SK-N-SH (cell line): ENCODE measurements at regions not wholly inside any gene's neighbourhood (a gene's known extent, or its start where the extent isn't known, plus 50 kb on each side); places are given as distances from the start of the nearest gene placed in this dataset.
"Not testable (repeated sequence)": the region's sequence is repeated elsewhere in the genome, so short reads cannot be mapped to it uniquely, and the experiment has no call there.

Experiments
- CTCF ChIA-PET: fragments of 300-600, 350-600 bp; formaldehyde crosslinking; extraction: SDS; loops from one replicate; lab custom pipeline; 2021; lab: Yijun Ruan, JAX
- POLR2A ChIA-PET: fragments of 350-600 bp; sonication (Branson Sonifier 250); formaldehyde crosslinking; extraction: SDS; loops from one replicate; lab custom pipeline; 2020; ENCODE audit warnings: antibody characterized with exemption, inconsistent platforms; lab: Yijun Ruan, JAX
- DNase-seq: peaks from one replicate; pipeline ENCODE4 v3.0.0; 2012
- H2AFZ ChIP-seq: fragments of 200-600 bp; sonication (generic); 2 replicates; pipeline ENCODE4 v1.8.1; 2016; ENCODE audit warnings: antibody characterized with exemption, mild to moderate bottlenecking, low read depth
- H3F3A ChIP-seq: fragments of 200-600 bp; sonication (generic); replicated peaks from 2 replicates; pipeline ENCODE3; 2016; ENCODE audit warnings: antibody characterized with exemption, mild to moderate bottlenecking; ENCODE audit not compliant: insufficient read depth
- H3K27ac ChIP-seq, 2 experiments: fragments of 200-500 bp in 1 of 2; fragments of 200-600 bp in 1 of 2; sonication (Bioruptor generic) in 1 of 2; sonication (generic), shearing (Covaris generic) in 1 of 2; 2 replicates each; pipeline versions ENCODE4 v1.5.1 to v1.6.1; 2014 to 2016; ENCODE audit warnings: low read depth in 2 of 2, inconsistent platforms in 1 of 2, low read length in 1 of 2, mild to moderate bottlenecking in 1 of 2, mixed read lengths in 1 of 2
- H3K27me3 ChIP-seq: fragments of 200-600 bp; sonication (generic), shearing (Covaris generic); 2 replicates; pipeline ENCODE4 v1.6.1; 2016; ENCODE audit warnings: mixed run types; ENCODE audit not compliant: insufficient read depth
- H3K36me3 ChIP-seq, 2 experiments: fragments of 200-500 bp in 1 of 2; fragments of 200-600 bp in 1 of 2; sonication (Bioruptor generic) in 1 of 2; sonication (generic) in 1 of 2; replicated peaks in 1 of 2; 2 replicates each; pipeline versions ENCODE3 to v1.5.1; 2014 to 2016; ENCODE audit warnings: low read length in 1 of 2, mild to moderate bottlenecking in 1 of 2; ENCODE audit not compliant: insufficient read depth in 2 of 2, control insufficient read depth in 1 of 2
- H3K4me1 ChIP-seq, 2 experiments: fragments of 200-500 bp in 1 of 2; fragments of 200-600 bp in 1 of 2; sonication (Bioruptor generic) in 1 of 2; sonication (generic), shearing (Covaris generic) in 1 of 2; 2 replicates each; pipeline versions ENCODE4 v1.5.1 to v1.6.1; 2014 to 2016; ENCODE audit warnings: low read depth in 1 of 2, low read length in 1 of 2, mixed run types in 1 of 2; ENCODE audit not compliant: insufficient read depth in 2 of 2, control insufficient read depth in 1 of 2
- H3K4me2 ChIP-seq: fragments of 200-600 bp; sonication (generic), shearing (Covaris generic); 2 replicates; pipeline ENCODE4 v1.6.1; 2017; ENCODE audit warnings: mixed run types
- H3K4me3 ChIP-seq, 2 experiments: fragments of 200-500 bp in 1 of 2; fragments of 200-600 bp in 1 of 2; sonication (Bioruptor generic) in 1 of 2; sonication (generic), shearing (Covaris generic) in 1 of 2; 2 replicates each; pipeline versions ENCODE4 v1.5.1 to v1.8.1; 2014 to 2016; ENCODE audit warnings: low read depth in 2 of 2, inconsistent platforms in 1 of 2, low read length in 1 of 2, mild to moderate bottlenecking in 1 of 2, mixed read lengths in 1 of 2, moderate library complexity in 1 of 2
- H3K79me2 ChIP-seq: fragments of 200-600 bp; sonication (generic); 2 replicates; pipeline ENCODE4 v1.8.1; 2017; ENCODE audit warnings: mild to moderate bottlenecking; ENCODE audit not compliant: insufficient read depth
- H3K9ac ChIP-seq: fragments of 200-600 bp; sonication (generic); 2 replicates; pipeline ENCODE4 v1.6.1; 2017; ENCODE audit warnings: mixed run types
- H3K9me2 ChIP-seq: fragments of 200-600 bp; sonication (generic); 2 replicates; pipeline ENCODE4 v1.6.1; 2017; ENCODE audit warnings: mixed run types
- H3K9me3 ChIP-seq: fragments of 200-600 bp; sonication (generic); 2 replicates; pipeline ENCODE4 v1.6.1; 2017; ENCODE audit warnings: mixed run types, mild to moderate bottlenecking, moderate library complexity
- H4K20me1 ChIP-seq: fragments of 200-600 bp; sonication (generic); 2 replicates; pipeline ENCODE4 v1.6.1; 2017; ENCODE audit warnings: mild to moderate bottlenecking, mixed run types; ENCODE audit not compliant: insufficient read depth
- CHD2 ChIP-seq: fragments of 150-350 bp; IDR thresholded peaks from 2 replicates; pipeline ENCODE4 v1.6.1; 2018; ENCODE audit warnings: low read length; ENCODE audit not compliant: partially characterized antibody
- EP300 ChIP-seq, 2 experiments: IDR thresholded peaks; 2 replicates each; pipeline versions ENCODE4 v1.4.0 to v1.6.1; 2012; ENCODE audit warnings: borderline replicate concordance in 1 of 2, low read depth in 1 of 2, low read length in 1 of 2
- FOXJ3 ChIP-seq: sonication (generic); formaldehyde crosslinking; IDR thresholded peaks from 2 replicates; pipeline ENCODE4 v1.5.1; 2020; ENCODE audit warnings: mild to moderate bottlenecking, missing genetic modification reagents
- MEF2A ChIP-seq: IDR thresholded peaks from 2 replicates; pipeline ENCODE4 v1.4.0; 2012; ENCODE audit warnings: low read depth, borderline replicate concordance
- MXI1 ChIP-seq: IDR thresholded peaks from 2 replicates; pipeline ENCODE4 v1.6.1; 2012; ENCODE audit warnings: mild to moderate bottlenecking, low read depth, low read length, improper control_type of control experiment
- NRF1 ChIP-seq: IDR thresholded peaks from 2 replicates; pipeline ENCODE4 v1.6.1; 2012; ENCODE audit warnings: low read depth, mild to moderate bottlenecking, low read length
- RAD21 ChIP-seq: IDR thresholded peaks from 2 replicates; pipeline ENCODE4 v1.6.1; 2012; ENCODE audit warnings: mild to moderate bottlenecking, low read length
- RCOR1 ChIP-seq: fragments of 150-350 bp; IDR thresholded peaks from 2 replicates; pipeline ENCODE4 v1.6.1; 2017; ENCODE audit warnings: antibody characterized with exemption, low read length
- RXRA ChIP-seq: IDR thresholded peaks from 2 replicates; pipeline ENCODE4 v1.4.0; 2012; ENCODE audit warnings: low read depth, mild to moderate bottlenecking, borderline replicate concordance
- SMC3 ChIP-seq: IDR thresholded peaks from 2 replicates; pipeline ENCODE4 v1.6.1; 2012; ENCODE audit warnings: low read depth, low read length, improper control_type of control experiment
- USF1 ChIP-seq: IDR thresholded peaks from 2 replicates; pipeline ENCODE4 v1.4.0; 2012; ENCODE audit warnings: low read depth, borderline replicate concordance
- YY1 ChIP-seq: IDR thresholded peaks from 2 replicates; pipeline ENCODE4 v1.4.0; 2012; ENCODE audit warnings: low read depth, mild to moderate bottlenecking
- WGBS: methylation state at CpG from one replicate; pipeline ENCODE4 v1.1.6; 2017; ENCODE audit warnings: low lambda C conversion rate; 5-methylcytosine and 5-hydroxymethylcytosine counted together
- TF ChIP-seq, protein P1 (sequence below): IDR thresholded peaks from 2 replicates; pipeline ENCODE4 v1.4.0; 2012; ENCODE audit warnings: low read depth, borderline replicate concordance
- TF ChIP-seq, protein P2 (sequence below): IDR thresholded peaks from 2 replicates; pipeline ENCODE4; 2012
- TF ChIP-seq, protein P3 (sequence below): fragments of 150-350 bp; IDR thresholded peaks from 2 replicates; pipeline ENCODE4 v1.6.1; 2017; ENCODE audit warnings: antibody characterized with exemption, low read length, low read depth, borderline replicate concordance
- TF ChIP-seq, protein P4 (sequence below): fragments of 200-600 bp; sonication (generic); IDR thresholded peaks from 2 replicates; pipeline ENCODE4 v1.6.1; 2017; ENCODE audit warnings: antibody characterized with exemption, mild to moderate bottlenecking, moderate library complexity
- TF ChIP-seq, protein P5 (sequence below): IDR thresholded peaks from 2 replicates; pipeline ENCODE4 v1.4.0; 2012; ENCODE audit warnings: low read depth

GRCh38 chr12:23282701-23283100 lies 657.7 kb downstream of the ETNK1 start:
- TF ChIP-seq MXI1 (no peak), USF1 (no peak), RCOR1 (no peak), RXRA (no peak), NRF1 (no peak), MEF2A (no peak), CHD2 (no peak), RAD21 (no peak), SMC3 (no peak), YY1 (no peak), FOXJ3 (CRISPR knock-in tag) (no peak), EP300 (IDR thresholded peaks at IDR 0.05; ENCODE audit: borderline replicate concordance in 1 of 2, low read depth in 1 of 2, low read length in 1 of 2) (no peak)
- TF ChIP-seq, protein P1, sequence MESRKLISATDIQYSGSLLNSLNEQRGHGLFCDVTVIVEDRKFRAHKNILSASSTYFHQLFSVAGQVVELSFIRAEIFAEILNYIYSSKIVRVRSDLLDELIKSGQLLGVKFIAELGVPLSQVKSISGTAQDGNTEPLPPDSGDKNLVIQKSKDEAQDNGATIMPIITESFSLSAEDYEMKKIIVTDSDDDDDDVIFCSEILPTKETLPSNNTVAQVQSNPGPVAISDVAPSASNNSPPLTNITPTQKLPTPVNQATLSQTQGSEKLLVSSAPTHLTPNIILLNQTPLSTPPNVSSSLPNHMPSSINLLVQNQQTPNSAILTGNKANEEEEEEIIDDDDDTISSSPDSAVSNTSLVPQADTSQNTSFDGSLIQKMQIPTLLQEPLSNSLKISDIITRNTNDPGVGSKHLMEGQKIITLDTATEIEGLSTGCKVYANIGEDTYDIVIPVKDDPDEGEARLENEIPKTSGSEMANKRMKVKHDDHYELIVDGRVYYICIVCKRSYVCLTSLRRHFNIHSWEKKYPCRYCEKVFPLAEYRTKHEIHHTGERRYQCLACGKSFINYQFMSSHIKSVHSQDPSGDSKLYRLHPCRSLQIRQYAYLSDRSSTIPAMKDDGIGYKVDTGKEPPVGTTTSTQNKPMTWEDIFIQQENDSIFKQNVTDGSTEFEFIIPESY: no peak
- TF ChIP-seq, protein P2, sequence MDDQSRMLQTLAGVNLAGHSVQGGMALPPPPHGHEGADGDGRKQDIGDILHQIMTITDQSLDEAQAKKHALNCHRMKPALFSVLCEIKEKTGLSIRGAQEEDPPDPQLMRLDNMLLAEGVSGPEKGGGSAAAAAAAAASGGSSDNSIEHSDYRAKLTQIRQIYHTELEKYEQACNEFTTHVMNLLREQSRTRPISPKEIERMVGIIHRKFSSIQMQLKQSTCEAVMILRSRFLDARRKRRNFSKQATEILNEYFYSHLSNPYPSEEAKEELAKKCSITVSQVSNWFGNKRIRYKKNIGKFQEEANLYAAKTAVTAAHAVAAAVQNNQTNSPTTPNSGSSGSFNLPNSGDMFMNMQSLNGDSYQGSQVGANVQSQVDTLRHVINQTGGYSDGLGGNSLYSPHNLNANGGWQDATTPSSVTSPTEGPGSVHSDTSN: no peak
- TF ChIP-seq, protein P3, sequence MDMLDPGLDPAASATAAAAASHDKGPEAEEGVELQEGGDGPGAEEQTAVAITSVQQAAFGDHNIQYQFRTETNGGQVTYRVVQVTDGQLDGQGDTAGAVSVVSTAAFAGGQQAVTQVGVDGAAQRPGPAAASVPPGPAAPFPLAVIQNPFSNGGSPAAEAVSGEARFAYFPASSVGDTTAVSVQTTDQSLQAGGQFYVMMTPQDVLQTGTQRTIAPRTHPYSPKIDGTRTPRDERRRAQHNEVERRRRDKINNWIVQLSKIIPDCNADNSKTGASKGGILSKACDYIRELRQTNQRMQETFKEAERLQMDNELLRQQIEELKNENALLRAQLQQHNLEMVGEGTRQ: no peak
- TF ChIP-seq, protein P4, sequence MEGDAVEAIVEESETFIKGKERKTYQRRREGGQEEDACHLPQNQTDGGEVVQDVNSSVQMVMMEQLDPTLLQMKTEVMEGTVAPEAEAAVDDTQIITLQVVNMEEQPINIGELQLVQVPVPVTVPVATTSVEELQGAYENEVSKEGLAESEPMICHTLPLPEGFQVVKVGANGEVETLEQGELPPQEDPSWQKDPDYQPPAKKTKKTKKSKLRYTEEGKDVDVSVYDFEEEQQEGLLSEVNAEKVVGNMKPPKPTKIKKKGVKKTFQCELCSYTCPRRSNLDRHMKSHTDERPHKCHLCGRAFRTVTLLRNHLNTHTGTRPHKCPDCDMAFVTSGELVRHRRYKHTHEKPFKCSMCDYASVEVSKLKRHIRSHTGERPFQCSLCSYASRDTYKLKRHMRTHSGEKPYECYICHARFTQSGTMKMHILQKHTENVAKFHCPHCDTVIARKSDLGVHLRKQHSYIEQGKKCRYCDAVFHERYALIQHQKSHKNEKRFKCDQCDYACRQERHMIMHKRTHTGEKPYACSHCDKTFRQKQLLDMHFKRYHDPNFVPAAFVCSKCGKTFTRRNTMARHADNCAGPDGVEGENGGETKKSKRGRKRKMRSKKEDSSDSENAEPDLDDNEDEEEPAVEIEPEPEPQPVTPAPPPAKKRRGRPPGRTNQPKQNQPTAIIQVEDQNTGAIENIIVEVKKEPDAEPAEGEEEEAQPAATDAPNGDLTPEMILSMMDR: no peak
- TF ChIP-seq, protein P5, sequence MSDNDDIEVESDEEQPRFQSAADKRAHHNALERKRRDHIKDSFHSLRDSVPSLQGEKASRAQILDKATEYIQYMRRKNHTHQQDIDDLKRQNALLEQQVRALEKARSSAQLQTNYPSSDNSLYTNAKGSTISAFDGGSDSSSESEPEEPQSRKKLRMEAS: no peak
- no peak overlapping the region for H3K4me3 ChIP-seq
- H3K36me3 ChIP-seq: no peaks in the 10 kb centered on the region
- no peaks in the 10 kb centered on the region for H3K9me3 ChIP-seq
- no peak overlapping the region for H2AFZ ChIP-seq
- no peak overlapping the region for H3K4me2 ChIP-seq
- H3K9me2 ChIP-seq: no peaks in the 10 kb centered on the region
- no peaks in the 10 kb centered on the region for H3F3A ChIP-seq
- H4K20me1 ChIP-seq: no peaks in the 10 kb centered on the region
- H3K27ac ChIP-seq: no peak overlapping the region
- H3K4me1 ChIP-seq: no peaks in the 10 kb centered on the region
- CTCF ChIA-PET: no interaction called here
- POLR2A ChIA-PET: no interaction called here
- H3K79me2 ChIP-seq: no peaks in the 10 kb centered on the region
- H3K9ac ChIP-seq: no peak overlapping the region
- no peaks in the 10 kb centered on the region for H3K27me3 ChIP-seq
- no peak for DNase-seq

DNA sequence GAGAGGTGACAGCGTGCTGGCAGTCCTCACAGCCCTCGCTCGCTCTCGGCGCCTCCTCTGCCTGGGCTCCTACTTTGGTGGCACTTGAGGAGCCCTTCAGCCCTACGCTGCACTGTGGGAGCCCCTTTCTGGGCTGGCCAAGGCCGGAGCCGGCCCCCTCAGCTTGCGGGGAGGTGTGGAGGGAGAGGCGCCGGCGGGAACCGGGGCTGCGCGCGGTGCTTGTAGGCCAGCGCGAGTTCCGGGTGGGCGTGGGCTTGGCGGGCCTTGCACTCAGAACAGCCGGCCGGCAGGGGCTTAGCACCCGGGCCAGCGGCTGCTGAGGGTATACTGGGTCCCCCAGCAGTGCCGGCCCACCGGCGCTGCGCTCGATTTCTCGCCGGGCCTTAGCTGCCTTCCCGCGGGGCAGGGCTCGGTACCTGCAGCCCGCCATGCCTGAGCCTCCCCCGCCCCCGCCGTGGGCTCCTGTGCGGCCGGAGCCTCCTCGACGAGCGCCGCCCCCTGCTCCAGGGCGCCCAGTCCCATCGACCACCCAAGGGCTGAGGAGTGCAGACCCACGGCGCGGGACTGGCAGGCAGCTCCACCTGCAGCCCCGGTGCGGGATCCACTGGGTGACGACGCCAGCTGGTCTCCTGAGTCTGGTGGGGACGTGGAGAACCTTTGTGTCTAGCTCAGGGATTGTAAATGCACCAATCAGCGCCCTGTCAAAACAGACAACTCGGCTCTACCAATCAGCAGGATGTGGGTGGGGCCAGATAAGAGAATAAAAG lies 661.0 kb downstream of the ETNK1 start:
- POLR2A ChIA-PET, H3K9ac ChIP-seq, H3K79me2 ChIP-seq, CTCF ChIA-PET, H3K4me3 ChIP-seq, DNase-seq, H3K9me3 ChIP-seq, H3K9me2 ChIP-seq, H2AFZ ChIP-seq, H3F3A ChIP-seq, H3K36me3 ChIP-seq, H3K4me2 ChIP-seq, H3K27ac ChIP-seq, H4K20me1 ChIP-seq, H3K4me1 ChIP-seq, H3K27me3 ChIP-seq: not testable (repeated sequence)
- 53% methylated on average over 11 of the region's 57 CpGs for WGBS
